Small intestine (tissue), 7 donors: ENCODE measurements at regions not wholly inside any gene's neighbourhood (a gene's known extent, or its start where the extent isn't known, plus 50 kb on each side); places are given as distances from the start of the nearest gene placed in this dataset.

Experiments
- DNase-seq, 2 donors: peaks; one replicate each; pipeline versions ENCODE4 v3.0.0 to v3.0.0-alpha.2; 2013
- FAIRE-seq: peaks from 2 replicates; lab custom pipeline; 2012; peaks lifted over from hg19 to GRCh38; lab: Jason Lieb, UNC
- H3K27ac ChIP-seq, 3 donors: one replicate each; pipeline ENCODE4 v1.5.1; 2013; ENCODE audit warnings: low read length in 2 of 3, mild to moderate bottlenecking in 2 of 3, control low read depth in 1 of 3, inconsistent platforms in 1 of 3, low read depth in 1 of 3, moderate library complexity in 1 of 3
- H3K27me3 ChIP-seq, 3 donors: one replicate each; pipeline ENCODE4 v1.6.1; 2013; ENCODE audit warnings: low read length in 3 of 3, inconsistent platforms in 1 of 3; ENCODE audit not compliant: control insufficient read depth in 3 of 3, insufficient read depth in 3 of 3
- H3K36me3 ChIP-seq, 3 donors: one replicate each; pipeline ENCODE4 v1.6.1; 2013; ENCODE audit warnings: low read length in 3 of 3, inconsistent platforms in 1 of 3, low read depth in 1 of 3, mild to moderate bottlenecking in 1 of 3, moderate library complexity in 1 of 3; ENCODE audit not compliant: control insufficient read depth in 3 of 3, insufficient read depth in 2 of 3
- H3K4me1 ChIP-seq, 3 donors: one replicate each; pipeline ENCODE4 v1.6.1; 2013; ENCODE audit warnings: low read length in 2 of 3, inconsistent platforms in 1 of 3, low read depth in 1 of 3, mild to moderate bottlenecking in 1 of 3, moderate library complexity in 1 of 3; ENCODE audit not compliant: control insufficient read depth in 3 of 3, insufficient read depth in 2 of 3
- H3K4me3 ChIP-seq, 3 donors: one replicate each; pipeline ENCODE4 v1.5.1; 2013; ENCODE audit warnings: low read length in 3 of 3, control low read depth in 1 of 3, inconsistent platforms in 1 of 3, low read depth in 1 of 3, mild to moderate bottlenecking in 1 of 3, moderate library complexity in 1 of 3
- H3K9me3 ChIP-seq, 2 donors: one replicate each; pipeline ENCODE4 v1.6.1; 2013; ENCODE audit warnings: low read depth in 1 of 2, low read length in 1 of 2; ENCODE audit not compliant: control insufficient read depth in 2 of 2, insufficient read depth in 1 of 2
- WGBS, 3 donors: extraction: QIAGEN DNeasy Blood & Tissue Kit; methylation state at CpG; one replicate each; pipeline ENCODE4 v1.1.7; 2013; 5-methylcytosine and 5-hydroxymethylcytosine counted together
- donor health status: healthy with polysubstance abuse.
- donor health status: control.
- donor health status: control.
- donor health status: Bipolar disorder and iron deficiency.
- donor health status: healthy.

GRCh38 chr2:181340891-181341290, 116.3 kb upstream of the ITGA4 start:
- no peaks in the 10 kb centered on the region for H3K36me3 ChIP-seq
- H3K4me3 ChIP-seq: no peak overlapping the region
- H3K4me1 ChIP-seq: no peaks in the 10 kb centered on the region
- no peaks in the 10 kb centered on the region for H3K27me3 ChIP-seq
- no peaks in the 10 kb centered on the region for H3K9me3 ChIP-seq
- FAIRE-seq: no peak
- DNase-seq: no peak
- H3K27ac ChIP-seq: no peak overlapping the region
- WGBS, 3 donors: 77 to 92% (median 79%) methylated on average over 1 of the region's 1 CpG

DNA sequence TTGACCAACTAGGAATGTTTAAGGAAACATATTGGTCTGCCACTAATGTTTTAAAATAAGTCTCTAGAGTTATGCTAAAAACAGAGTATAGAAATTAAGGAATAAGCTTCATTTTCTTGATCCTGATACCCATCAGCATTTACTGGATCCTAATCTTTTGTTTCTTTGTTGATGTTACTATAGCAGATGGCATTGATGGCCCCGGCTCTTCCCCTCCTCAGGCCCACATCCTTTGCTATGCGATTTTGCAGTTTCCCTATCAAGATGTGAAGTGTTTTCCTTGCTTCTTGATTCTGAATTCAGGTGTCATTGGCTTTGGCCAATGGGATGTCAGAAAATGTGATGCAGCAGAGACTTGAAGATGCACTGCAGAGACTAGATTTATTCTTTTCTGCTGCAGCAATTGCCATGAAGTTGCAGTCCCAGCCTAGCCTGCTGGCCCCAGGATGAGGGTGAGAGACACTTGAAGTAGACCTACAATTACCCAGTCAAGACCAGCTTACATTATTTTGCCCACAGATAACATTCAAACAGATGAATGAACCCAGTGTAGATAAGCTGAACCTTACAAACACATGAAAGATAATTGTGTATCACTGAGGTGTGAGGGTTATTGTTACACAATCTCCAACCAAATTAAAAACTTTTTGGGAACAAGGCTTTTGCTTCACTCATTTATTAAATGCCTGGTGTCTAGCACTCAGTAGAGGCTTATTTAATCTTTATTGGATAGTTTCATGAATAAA, 115.2 kb upstream of the ITGA4 start:
- H3K4me1 ChIP-seq: no peaks in the 10 kb centered on the region
- no peaks in the 10 kb centered on the region for H3K9me3 ChIP-seq
- DNase-seq (no peak), FAIRE-seq (no peak)
- H3K27me3 ChIP-seq: no peaks in the 10 kb centered on the region
- H3K27ac ChIP-seq: no peak overlapping the region
- no peaks in the 10 kb centered on the region for H3K36me3 ChIP-seq
- WGBS, 3 donors: 71 to 87% (median 80%) methylated on average over 2 of the region's 2 CpGs
- H3K4me3 ChIP-seq: no peak overlapping the region

DNA sequence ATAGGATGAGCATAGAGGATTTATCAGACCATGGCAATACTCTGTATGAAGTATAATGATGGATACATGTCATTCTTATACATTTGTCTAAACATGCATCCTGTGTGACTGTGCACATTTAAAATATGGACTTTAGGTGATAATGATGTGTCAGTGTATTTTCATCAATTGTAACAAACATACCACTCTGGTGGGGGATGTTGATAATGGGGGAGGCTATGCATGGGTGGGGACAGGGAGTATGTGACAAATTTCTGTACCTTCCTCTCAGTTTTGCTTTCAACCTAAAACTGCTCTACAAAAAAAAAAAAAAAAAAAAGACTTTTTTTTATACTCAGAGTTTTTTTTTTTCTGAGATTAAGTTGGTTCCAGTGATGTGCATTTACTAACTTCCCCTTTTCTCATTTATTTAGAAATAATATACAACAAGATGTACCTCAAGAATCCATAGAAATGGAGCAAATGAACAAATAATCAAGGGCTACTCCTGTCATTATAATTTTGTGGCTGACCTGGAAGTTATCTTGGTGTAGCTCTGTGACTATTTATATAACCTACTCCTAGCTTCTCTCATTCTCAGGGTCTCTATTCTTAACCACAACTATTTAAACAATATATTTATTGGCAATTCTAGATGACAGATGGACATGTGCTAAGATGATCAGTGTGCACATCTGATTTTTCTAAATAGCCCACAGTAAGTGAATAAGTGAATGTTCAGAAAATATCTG, 108.9 kb upstream of the ITGA4 start:
- no peaks in the 10 kb centered on the region for H3K4me1 ChIP-seq
- no peaks in the 10 kb centered on the region for H3K9me3 ChIP-seq
- DNase-seq (no peak), FAIRE-seq (no peak)
- no peak overlapping the region for H3K4me3 ChIP-seq
- H3K36me3 ChIP-seq: no peaks in the 10 kb centered on the region
- no peaks in the 10 kb centered on the region for H3K27me3 ChIP-seq
- no peak overlapping the region for H3K27ac ChIP-seq

GRCh38 chr2:181352158-181352557, 105.0 kb upstream of the ITGA4 start:
- no peaks in the 10 kb centered on the region for H3K36me3 ChIP-seq
- H3K9me3 ChIP-seq: no peaks in the 10 kb centered on the region
- no peaks in the 10 kb centered on the region for H3K27me3 ChIP-seq
- 86 to 95% (median 91%) methylated on average over 1 of the region's 1 CpG for WGBS, 3 donors
- no peak overlapping the region for H3K27ac ChIP-seq
- no peaks in the 10 kb centered on the region for H3K4me1 ChIP-seq
- FAIRE-seq (no peak), DNase-seq (no peak)
- no peak overlapping the region for H3K4me3 ChIP-seq

DNA sequence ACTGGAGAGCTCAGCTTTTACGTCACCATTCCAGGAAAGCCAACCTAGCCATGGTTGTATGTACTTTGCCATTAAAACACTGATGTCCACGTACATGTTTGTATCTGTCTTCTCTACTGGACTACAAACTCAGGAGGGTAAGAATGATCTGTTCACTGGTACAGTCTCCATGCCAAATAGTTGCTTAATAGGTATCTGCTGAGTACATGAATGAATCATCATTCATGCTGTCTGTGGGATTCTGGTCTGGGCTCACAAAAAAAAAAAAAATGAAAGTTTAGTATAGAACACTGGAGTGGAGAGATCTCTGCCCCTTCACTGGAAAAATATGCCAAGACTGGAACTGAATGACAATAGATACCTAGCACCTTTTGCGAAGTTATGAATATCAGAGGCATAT, 102.6 kb upstream of the ITGA4 start:
- FAIRE-seq (no peak), DNase-seq (no peak)
- H3K4me1 ChIP-seq: no peaks in the 10 kb centered on the region
- H3K27me3 ChIP-seq: no peaks in the 10 kb centered on the region
- no peaks in the 10 kb centered on the region for H3K36me3 ChIP-seq
- no peak overlapping the region for H3K4me3 ChIP-seq
- WGBS, 3 donors: 87 to 92% (median 89%) methylated on average over 3 of the region's 3 CpGs
- H3K27ac ChIP-seq: no peak overlapping the region
- no peaks in the 10 kb centered on the region for H3K9me3 ChIP-seq

- FAIRE-seq (no peak), DNase-seq (no peak)
- Histone ChIP-seq H3K4me1 (no peaks in the 10 kb centered on the region), H3K27me3 (no peaks in the 10 kb centered on the region), H3K27ac (no peak overlapping the region), H3K9me3 (no peaks in the 10 kb centered on the region), H3K4me3 (no peak overlapping the region), H3K36me3 (no peaks in the 10 kb centered on the region)
- 55 to 77% (median 74%) methylated on average over 1 of the region's 1 CpG for WGBS, 3 donors
Measured at GRCh38 chr2:181356526-181357130, 100.6 kb upstream of the ITGA4 start.

DNA sequence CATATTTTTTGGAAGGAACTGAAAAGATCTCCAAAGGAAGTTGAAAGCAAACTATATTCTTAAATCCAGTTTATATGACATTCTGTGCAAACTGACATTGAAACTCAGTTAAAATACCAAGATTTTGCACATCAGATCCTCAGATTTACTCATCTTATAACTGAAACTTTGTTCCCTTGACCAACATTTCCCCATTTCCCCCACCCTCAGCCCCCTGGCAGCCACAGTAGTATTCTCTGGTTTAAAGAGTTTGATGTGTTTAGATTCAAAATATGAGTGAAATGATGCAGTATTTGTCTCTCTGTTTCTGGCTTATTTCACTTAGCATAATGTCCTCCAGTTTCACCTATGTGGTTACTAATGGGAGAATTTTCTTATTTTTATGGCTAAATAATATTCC, 99.2 kb upstream of the ITGA4 start:
- no peak for FAIRE-seq
- no peak overlapping the region for H3K4me3 ChIP-seq

DNA sequence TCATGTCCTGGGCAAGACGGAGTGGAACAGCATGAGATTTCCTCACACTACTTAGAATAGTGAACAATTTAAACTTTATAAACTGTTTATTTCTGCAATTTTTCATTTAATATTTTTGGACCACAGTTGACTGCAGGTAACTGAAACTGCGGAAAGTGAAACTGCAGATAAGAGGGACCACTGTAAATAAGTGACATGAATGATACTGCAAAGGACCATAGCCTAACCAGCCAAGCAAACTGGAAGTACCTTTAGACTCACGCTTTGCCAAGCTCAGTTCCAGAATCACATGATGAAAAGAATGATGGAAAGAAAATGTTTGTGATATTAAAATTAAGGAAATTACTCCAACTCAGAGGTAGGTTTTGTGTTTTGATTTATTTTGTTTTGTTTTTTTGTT, 94.6 kb upstream of the ITGA4 start:
- Histone ChIP-seq H3K4me1 (no peaks in the 10 kb centered on the region), H3K36me3 (no peaks in the 10 kb centered on the region), H3K27me3 (no peaks in the 10 kb centered on the region), H3K27ac (no peak overlapping the region), H3K9me3 (no peaks in the 10 kb centered on the region), H3K4me3 (no peak overlapping the region)
- no peak for FAIRE-seq
- DNase-seq: no peak
- 47 to 75% (median 51%) methylated on average over 3 of the region's 3 CpGs for WGBS, 3 donors

More for the DNA sequence above, 99.2 kb upstream of the ITGA4 start:
- no peaks in the 10 kb centered on the region for H3K4me1 ChIP-seq
- H3K27me3 ChIP-seq: no peaks in the 10 kb centered on the region
- H3K27ac ChIP-seq: no peak overlapping the region
- no peak for DNase-seq
- no peaks in the 10 kb centered on the region for H3K36me3 ChIP-seq
- H3K9me3 ChIP-seq: no peaks in the 10 kb centered on the region
